IMR-90 (cell line): ENCODE measurements at regions not wholly inside any gene's neighbourhood (a gene's known extent, or its start where the extent isn't known, plus 50 kb on each side); places are given as distances from the start of the nearest gene placed in this dataset.

ENCODE experiments used
- ATAC-seq: fragments of 200-7000 bp; cut with Tn5 transposase; 2 replicates; pipeline ENCODE4 v1.9.1; 2020; ENCODE audit warnings: low read depth, mild to moderate bottlenecking, moderate library complexity
- BruUV-seq: library from RNA; stranded (reverse); fragments of 400-500 nt; replicated peaks from 2 replicates; lab custom pipeline; 2021; lab: Mats Ljungman, UMichigan
- CTCF ChIA-PET: fragments of 300-600 bp; formaldehyde crosslinking; extraction: SDS; loops from one replicate; lab custom pipeline; 2021; ENCODE audit warnings: antibody characterized with exemption; lab: Yijun Ruan, JAX
- POLR2A ChIA-PET: fragments of 300-600 bp; sonication (Branson Sonifier 250); formaldehyde crosslinking; loops from one replicate; lab custom pipeline; 2022; ENCODE audit warnings: antibody characterized with exemption; ENCODE audit not compliant: unreplicated experiment; lab: Charles Lee
- DNase-seq: peaks from one replicate; pipeline ENCODE4 v3.0.0; 2013
- H2AFZ ChIP-seq: replicated peaks from 2 replicates; pipeline ENCODE3; 2013; ENCODE audit warnings: low read length, mild to moderate bottlenecking; ENCODE audit not compliant: poor library complexity
- H2AK5ac ChIP-seq: 2 replicates; pipeline ENCODE4 v1.6.1; 2013; ENCODE audit warnings: low read depth, low read length, inconsistent platforms
- H2AK9ac ChIP-seq: replicated peaks from 2 replicates; pipeline ENCODE3; 2013; ENCODE audit warnings: mild to moderate bottlenecking, low read depth, low read length, moderate library complexity; ENCODE audit not compliant: poor library complexity
- H2BK120ac ChIP-seq: 2 replicates; pipeline ENCODE4 v1.6.1; 2013; ENCODE audit warnings: low read depth, low read length, inconsistent platforms
- H2BK15ac ChIP-seq: 3 replicates; pipeline ENCODE4 v1.6.1; 2013; ENCODE audit warnings: low read depth, low read length, inconsistent platforms
- H2BK20ac ChIP-seq: 2 replicates; pipeline ENCODE4 v1.6.1; 2013; ENCODE audit warnings: low read depth, mild to moderate bottlenecking, inconsistent platforms, low read length, moderate library complexity
- H2BK5ac ChIP-seq: 2 replicates; pipeline ENCODE4 v1.6.1; 2013; ENCODE audit warnings: mild to moderate bottlenecking, low read depth, low read length, inconsistent platforms; ENCODE audit not compliant: poor library complexity, severe bottlenecking
- H3K14ac ChIP-seq: replicated peaks from 2 replicates; pipeline ENCODE4 v1.6.1; 2013; ENCODE audit warnings: low read depth, low read length, inconsistent platforms
- H3K18ac ChIP-seq: 2 replicates; pipeline ENCODE4 v1.6.1; 2013; ENCODE audit warnings: low read depth, low read length, control low read depth
- H3K23ac ChIP-seq: 2 replicates; pipeline ENCODE4 v1.6.1; 2013; ENCODE audit warnings: low read depth, low read length, inconsistent platforms
- H3K27ac ChIP-seq: 2 replicates; pipeline ENCODE4 v1.5.1; 2013; ENCODE audit warnings: mild to moderate bottlenecking, control low read depth, low read length; ENCODE audit not compliant: insufficient read depth
- H3K27me3 ChIP-seq: 2 replicates; pipeline ENCODE4 v1.6.1; 2013; ENCODE audit warnings: low read length; ENCODE audit not compliant: control insufficient read depth, insufficient read depth
- H3K36me3 ChIP-seq: 2 replicates; pipeline ENCODE4 v1.6.1; 2013; ENCODE audit warnings: low read length, mixed read lengths; ENCODE audit not compliant: control insufficient read depth, insufficient read depth
- H3K4ac ChIP-seq: 2 replicates; pipeline ENCODE4 v1.6.1; 2013; ENCODE audit warnings: low read depth, low read length, inconsistent platforms
- H3K4me1 ChIP-seq: 2 replicates; pipeline ENCODE4 v1.6.1; 2013; ENCODE audit warnings: low read length, mixed read lengths; ENCODE audit not compliant: control insufficient read depth, insufficient read depth
- H3K4me2 ChIP-seq: 2 replicates; pipeline ENCODE4 v1.6.1; 2013; ENCODE audit warnings: low read depth, mild to moderate bottlenecking, control low read depth, low read length, moderate library complexity
- H3K4me3 ChIP-seq: 2 replicates; pipeline ENCODE4 v1.5.1; 2013; ENCODE audit warnings: low read depth, mild to moderate bottlenecking, control low read depth, low read length, moderate library complexity; ENCODE audit not compliant: insufficient read depth
- H3K56ac ChIP-seq: 2 replicates; pipeline ENCODE4 v1.6.1; 2013; ENCODE audit warnings: low read length, inconsistent platforms; ENCODE audit not compliant: insufficient read depth; ENCODE audit errors: extremely low read depth
- H3K79me1 ChIP-seq, 2 experiments: 2 replicates each; pipeline ENCODE4 v1.6.1; 2013; ENCODE audit warnings: low read length in 2 of 2, inconsistent platforms in 1 of 2, low read depth in 1 of 2
- H3K9ac ChIP-seq: 2 replicates; pipeline ENCODE4 v1.6.1; 2013; ENCODE audit warnings: low read depth, low read length, control low read depth
- H3K9me1 ChIP-seq: 2 replicates; pipeline ENCODE4 v1.6.1; 2013; ENCODE audit warnings: low read length, inconsistent platforms; ENCODE audit not compliant: insufficient read depth
- H3K9me3 ChIP-seq: 2 replicates; pipeline ENCODE4 v1.6.1; 2013; ENCODE audit warnings: low read length; ENCODE audit not compliant: control insufficient read depth, insufficient read depth
- H4K20me1 ChIP-seq: 2 replicates; pipeline ENCODE4 v1.6.1; 2013; ENCODE audit warnings: low read length, inconsistent platforms; ENCODE audit not compliant: insufficient read depth
- H4K5ac ChIP-seq: 2 replicates; pipeline ENCODE4 v1.6.1; 2013; ENCODE audit warnings: mild to moderate bottlenecking, low read depth, low read length, control low read depth
- H4K8ac ChIP-seq, 2 experiments: 2 replicates each; pipeline ENCODE4 v1.6.1; 2013; ENCODE audit warnings: low read depth in 2 of 2, low read length in 2 of 2, control low read depth in 1 of 2, inconsistent platforms in 1 of 2
- H4K91ac ChIP-seq: 2 replicates; pipeline ENCODE4 v1.6.1; 2013; ENCODE audit warnings: low read depth, low read length, inconsistent platforms; ENCODE audit not compliant: insufficient read depth
- BHLHE40 ChIP-seq: fragments of 150-350 bp; IDR thresholded peaks from 2 replicates; pipeline ENCODE4 v1.6.1; 2016; ENCODE audit warnings: mild to moderate bottlenecking, low read depth, low read length
- CEBPB ChIP-seq: IDR thresholded peaks from 2 replicates; pipeline ENCODE4 v1.6.1; 2012; ENCODE audit warnings: low read depth, low read length, improper control_type of control experiment
- CHD1 ChIP-seq: IDR thresholded peaks from 2 replicates; pipeline ENCODE4 v1.6.1; 2012; ENCODE audit warnings: low read depth, low read length, improper control_type of control experiment
- FOS ChIP-seq: fragments of 150-350 bp; IDR thresholded peaks from 2 replicates; pipeline ENCODE4 v1.6.1; 2016; ENCODE audit warnings: low read depth, low read length
- MAFK ChIP-seq: IDR thresholded peaks from 2 replicates; pipeline ENCODE4 v1.6.1; 2012; ENCODE audit warnings: low read depth, low read length, improper control_type of control experiment
- MAZ ChIP-seq: IDR thresholded peaks from 2 replicates; pipeline ENCODE4 v1.6.1; 2012; ENCODE audit warnings: low read depth, mild to moderate bottlenecking, low read length, improper control_type of control experiment, moderate library complexity, borderline replicate concordance
- MXI1 ChIP-seq: IDR thresholded peaks from 2 replicates; pipeline ENCODE4 v1.6.1; 2012; ENCODE audit warnings: low read depth, mild to moderate bottlenecking, low read length, moderate library complexity, borderline replicate concordance
- NFE2L2 ChIP-seq: fragments of 150-350 bp; IDR thresholded peaks from 2 replicates; pipeline ENCODE4 v1.6.1; 2016; ENCODE audit warnings: low read depth, mild to moderate bottlenecking, low read length
- POLR2A ChIP-seq: IDR thresholded peaks from 2 replicates; pipeline ENCODE4 v1.6.1; 2012; ENCODE audit warnings: mild to moderate bottlenecking, low read depth, low read length
- RAD21 ChIP-seq: IDR thresholded peaks from 2 replicates; pipeline ENCODE4 v1.6.1; 2012; ENCODE audit warnings: low read length, improper control_type of control experiment
- RCOR1 ChIP-seq: IDR thresholded peaks from 2 replicates; pipeline ENCODE4 v1.6.1; 2012; ENCODE audit warnings: mild to moderate bottlenecking, low read length, improper control_type of control experiment; ENCODE audit not compliant: insufficient replicate concordance
- RFX5 ChIP-seq: IDR thresholded peaks from 2 replicates; pipeline ENCODE4 v1.8.0; 2012; ENCODE audit warnings: low read depth, mild to moderate bottlenecking, low read length, moderate library complexity
- SMC3 ChIP-seq: fragments of 150-350 bp; IDR thresholded peaks from 2 replicates; pipeline ENCODE4 v1.6.1; 2016; ENCODE audit warnings: low read depth, mild to moderate bottlenecking, antibody characterized with exemption, low read length, moderate library complexity
- WGBS, 2 experiments: methylation state at CpG; one replicate each; pipeline versions ENCODE4 v1.1.5 to v1.1.7; 2013; ENCODE audit warnings: missing lambda C conversion rate in 2 of 2; ENCODE audit not compliant: insufficient read length in 1 of 2; ENCODE audit errors: extremely low coverage in 2 of 2; 5-methylcytosine and 5-hydroxymethylcytosine counted together
- dilution Hi-C: fragments of 300-500 bp; cut with HindIII; formaldehyde crosslinking; loops from one replicate; pipeline ENCODE4 v1.14.3; 2018; ENCODE audit warnings: low sequenced_read_pairs; ENCODE audit not compliant: unreplicated experiment
- in situ Hi-C: fragments of 300-500 bp; cut with MboI; formaldehyde crosslinking; loops from 3 replicates; pipeline ENCODE4 v1.14.3; 2019; ENCODE audit warnings: low sequenced_read_pairs, inconsistent platforms, mixed read lengths
- intact Hi-C: fragments of 100-400 bp; cut with micrococcal nuclease; formaldehyde crosslinking; loops from 2 replicates; pipeline ENCODE4 v1.10.0; 2022
- TF ChIP-seq, protein P1 (sequence below): fragments of 150-350 bp; IDR thresholded peaks from 2 replicates; pipeline ENCODE4 v1.6.1; 2017; ENCODE audit warnings: mild to moderate bottlenecking, antibody characterized with exemption, low read length, low read depth
- TF ChIP-seq, protein P2 (sequence below): conservative IDR thresholded peaks from 2 replicates; pipeline ENCODE4 v1.5.1; 2012; ENCODE audit warnings: mild to moderate bottlenecking, low read depth, low read length, improper control_type of control experiment
- TF ChIP-seq, protein P3 (sequence below): fragments of 150-350 bp; IDR thresholded peaks from 2 replicates; pipeline ENCODE4 v1.6.1; 2016; ENCODE audit warnings: low read depth, mild to moderate bottlenecking, low read length, moderate library complexity, borderline replicate concordance

DNA sequence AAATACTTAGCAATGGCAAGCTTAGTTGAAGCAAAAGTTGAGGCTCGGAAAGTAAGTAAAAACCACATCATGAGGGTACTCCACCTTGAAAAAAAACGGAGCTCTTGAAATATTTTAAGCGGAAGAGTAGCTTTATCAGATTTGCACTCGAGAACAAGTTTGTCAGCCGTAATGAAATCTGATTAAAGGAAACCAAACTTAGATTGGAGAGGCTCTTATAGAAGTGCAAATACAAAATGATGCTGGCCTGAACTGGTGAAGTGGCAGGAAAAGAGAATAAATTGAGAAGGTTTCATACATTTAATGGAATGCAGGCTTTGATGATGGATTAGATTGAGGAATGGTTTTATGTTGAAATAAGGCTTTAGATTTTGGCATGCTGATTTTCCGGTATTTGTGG is 484.2 kb downstream of the PID1 start:
- ChIA-PET POLR2A (no interaction called here), CTCF (no interaction called here)
- Histone ChIP-seq H2BK120ac (no peak overlapping the region), H3K27me3 (no peaks in the 10 kb centered on the region), H3K9ac (no peak overlapping the region), H2BK15ac (no peak overlapping the region), H4K20me1 (no peaks in the 10 kb centered on the region), H3K36me3 (no peaks in the 10 kb centered on the region), H3K9me1 (no peaks in the 10 kb centered on the region), H3K79me1 (no peaks in the 10 kb centered on the region), H3K4me3 (no peak overlapping the region), H2AFZ (no peak overlapping the region), H3K4me1 (no peaks in the 10 kb centered on the region), H3K4me2 (no peak overlapping the region), H3K18ac (no peak overlapping the region), H3K23ac (no peak overlapping the region), H4K5ac (no peak overlapping the region), H3K56ac (no peak overlapping the region), H4K8ac (no peak overlapping the region), H3K4ac (no peak overlapping the region), H2BK20ac (no peak overlapping the region), H2AK9ac (no peak overlapping the region), H3K14ac (no peak overlapping the region), H2AK5ac (no peak overlapping the region), H4K91ac (no peak overlapping the region), H3K27ac (no peak overlapping the region), H2BK5ac (no peak overlapping the region), H3K9me3 (peaks cover 7% of the 10 kb centered on the region)
- no TSS peak for BruUV-seq
- 47% methylated on average over 3 of the region's 6 CpGs; no CpG with 5 or more reads in 1 of the 2 experiments for WGBS, 2 experiments
- in situ Hi-C loops = no loop called here
- ATAC-seq (no peak), DNase-seq (no peak)
- TF ChIP-seq RAD21 = no peak
- no peak for TF ChIP-seq RFX5
- TF ChIP-seq MAZ = no peak
- TF ChIP-seq CHD1 = no peak
- TF ChIP-seq RCOR1 = no peak
- TF ChIP-seq, protein P1, sequence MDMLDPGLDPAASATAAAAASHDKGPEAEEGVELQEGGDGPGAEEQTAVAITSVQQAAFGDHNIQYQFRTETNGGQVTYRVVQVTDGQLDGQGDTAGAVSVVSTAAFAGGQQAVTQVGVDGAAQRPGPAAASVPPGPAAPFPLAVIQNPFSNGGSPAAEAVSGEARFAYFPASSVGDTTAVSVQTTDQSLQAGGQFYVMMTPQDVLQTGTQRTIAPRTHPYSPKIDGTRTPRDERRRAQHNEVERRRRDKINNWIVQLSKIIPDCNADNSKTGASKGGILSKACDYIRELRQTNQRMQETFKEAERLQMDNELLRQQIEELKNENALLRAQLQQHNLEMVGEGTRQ = no peak
- no peak for TF ChIP-seq BHLHE40
- TF ChIP-seq SMC3 = no peak
- TF ChIP-seq MXI1 = no peak
- TF ChIP-seq NFE2L2 = no peak
- no peak for TF ChIP-seq CEBPB
- no peak for TF ChIP-seq POLR2A
- TF ChIP-seq, protein P2, sequence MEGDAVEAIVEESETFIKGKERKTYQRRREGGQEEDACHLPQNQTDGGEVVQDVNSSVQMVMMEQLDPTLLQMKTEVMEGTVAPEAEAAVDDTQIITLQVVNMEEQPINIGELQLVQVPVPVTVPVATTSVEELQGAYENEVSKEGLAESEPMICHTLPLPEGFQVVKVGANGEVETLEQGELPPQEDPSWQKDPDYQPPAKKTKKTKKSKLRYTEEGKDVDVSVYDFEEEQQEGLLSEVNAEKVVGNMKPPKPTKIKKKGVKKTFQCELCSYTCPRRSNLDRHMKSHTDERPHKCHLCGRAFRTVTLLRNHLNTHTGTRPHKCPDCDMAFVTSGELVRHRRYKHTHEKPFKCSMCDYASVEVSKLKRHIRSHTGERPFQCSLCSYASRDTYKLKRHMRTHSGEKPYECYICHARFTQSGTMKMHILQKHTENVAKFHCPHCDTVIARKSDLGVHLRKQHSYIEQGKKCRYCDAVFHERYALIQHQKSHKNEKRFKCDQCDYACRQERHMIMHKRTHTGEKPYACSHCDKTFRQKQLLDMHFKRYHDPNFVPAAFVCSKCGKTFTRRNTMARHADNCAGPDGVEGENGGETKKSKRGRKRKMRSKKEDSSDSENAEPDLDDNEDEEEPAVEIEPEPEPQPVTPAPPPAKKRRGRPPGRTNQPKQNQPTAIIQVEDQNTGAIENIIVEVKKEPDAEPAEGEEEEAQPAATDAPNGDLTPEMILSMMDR = no peak
- no peak for TF ChIP-seq MAFK
- TF ChIP-seq FOS = no peak
- TF ChIP-seq, protein P3, sequence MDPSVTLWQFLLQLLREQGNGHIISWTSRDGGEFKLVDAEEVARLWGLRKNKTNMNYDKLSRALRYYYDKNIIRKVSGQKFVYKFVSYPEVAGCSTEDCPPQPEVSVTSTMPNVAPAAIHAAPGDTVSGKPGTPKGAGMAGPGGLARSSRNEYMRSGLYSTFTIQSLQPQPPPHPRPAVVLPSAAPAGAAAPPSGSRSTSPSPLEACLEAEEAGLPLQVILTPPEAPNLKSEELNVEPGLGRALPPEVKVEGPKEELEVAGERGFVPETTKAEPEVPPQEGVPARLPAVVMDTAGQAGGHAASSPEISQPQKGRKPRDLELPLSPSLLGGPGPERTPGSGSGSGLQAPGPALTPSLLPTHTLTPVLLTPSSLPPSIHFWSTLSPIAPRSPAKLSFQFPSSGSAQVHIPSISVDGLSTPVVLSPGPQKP = no peak
- dilution Hi-C loops = no loop called here
- intact Hi-C loops = no loop called here
